ENCODE measurements at regions not wholly inside any gene's neighbourhood (a gene's known extent, or its start where the extent isn't known, plus 50 kb on each side); places are given as distances from the start of the nearest gene placed in this dataset.

- in situ Hi-C loops (cut with HindIII; ENCODE audit: low pct_unique_long_range_greater_than_20kb, low sequenced_read_pairs), result no loop called here
- no peak for DNase-seq (ENCODE audit: low read depth)
Measured at GRCh38 chr18:46405832-46406538, 251.0 kb downstream of the LOXHD1 start.

GRCh38 chr18:46406539-46406932, 250.5 kb downstream of the LOXHD1 start:
- in situ Hi-C loops (cut with HindIII; ENCODE audit: low pct_unique_long_range_greater_than_20kb, low sequenced_read_pairs), result no loop called here

GRCh38 chr18:46407486-46408166, 249.4 kb downstream of the LOXHD1 start:
- DNase-seq (ENCODE audit: low read depth), result no peak
- in situ Hi-C loops (cut with HindIII; ENCODE audit: low pct_unique_long_range_greater_than_20kb, low sequenced_read_pairs), result no loop called here

More at GRCh38 chr18:46406539-46406932, 250.5 kb downstream of the LOXHD1 start:
- no peak for DNase-seq (ENCODE audit: low read depth)

- DNase-seq (ENCODE audit: low read depth), result no peak
- in situ Hi-C loops (cut with HindIII; ENCODE audit: low pct_unique_long_range_greater_than_20kb, low sequenced_read_pairs), result no loop called here
Measured at GRCh38 chr18:46408334-46408987, 248.6 kb downstream of the LOXHD1 start.

- DNase-seq (ENCODE audit: low read depth), result no peak
- in situ Hi-C loops (cut with HindIII; ENCODE audit: low pct_unique_long_range_greater_than_20kb, low sequenced_read_pairs), result no loop called here
Measured at GRCh38 chr18:46411191-46411828, 245.7 kb downstream of the LOXHD1 start.

- DNase-seq (ENCODE audit: low read depth), result no peak
- in situ Hi-C loops (cut with HindIII; ENCODE audit: low pct_unique_long_range_greater_than_20kb, low sequenced_read_pairs), result no loop called here
Measured at GRCh38 chr18:46411867-46412690, 244.9 kb downstream of the LOXHD1 start.

- DNase-seq (ENCODE audit: low read depth), result no peak
- in situ Hi-C loops (cut with HindIII; ENCODE audit: low pct_unique_long_range_greater_than_20kb, low sequenced_read_pairs), result no loop called here
Measured at GRCh38 chr18:46412916-46413315, 244.1 kb downstream of the LOXHD1 start.

GRCh38 chr18:46413684-46414083, 243.3 kb downstream of the LOXHD1 start:
- in situ Hi-C loops (cut with HindIII; ENCODE audit: low pct_unique_long_range_greater_than_20kb, low sequenced_read_pairs), result no loop called here
- DNase-seq (ENCODE audit: low read depth), result no peak

GRCh38 chr18:46414863-46415262, 242.2 kb downstream of the LOXHD1 start:
- no peak for DNase-seq (ENCODE audit: low read depth)
- in situ Hi-C loops (cut with HindIII; ENCODE audit: low pct_unique_long_range_greater_than_20kb, low sequenced_read_pairs), result no loop called here

- no peak for DNase-seq (ENCODE audit: low read depth)
- in situ Hi-C loops (cut with HindIII; ENCODE audit: low pct_unique_long_range_greater_than_20kb, low sequenced_read_pairs), result no loop called here
Measured at GRCh38 chr18:46415532-46416252, 241.3 kb downstream of the LOXHD1 start.

GRCh38 chr18:46416706-46417638, 240.0 kb downstream of the LOXHD1 start:
- DNase-seq (ENCODE audit: low read depth), result peak; percentile 24
- in situ Hi-C loops (cut with HindIII; ENCODE audit: low pct_unique_long_range_greater_than_20kb, low sequenced_read_pairs), result no loop called here

GRCh38 chr18:46418663-46419260, 238.3 kb downstream of the LOXHD1 start:
- in situ Hi-C loops (cut with HindIII; ENCODE audit: low pct_unique_long_range_greater_than_20kb, low sequenced_read_pairs), result no loop called here
- DNase-seq (ENCODE audit: low read depth), result peak; percentile 30

GRCh38 chr18:46419391-46420141, 237.5 kb downstream of the LOXHD1 start:
- no peak for DNase-seq (ENCODE audit: low read depth)
- in situ Hi-C loops (cut with HindIII; ENCODE audit: low pct_unique_long_range_greater_than_20kb, low sequenced_read_pairs), result no loop called here

- DNase-seq (ENCODE audit: low read depth), result no peak
- in situ Hi-C loops (cut with HindIII; ENCODE audit: low pct_unique_long_range_greater_than_20kb, low sequenced_read_pairs), result no loop called here
Measured at GRCh38 chr18:46421973-46422551, 235.0 kb downstream of the LOXHD1 start.

GRCh38 chr18:46422552-46423055, 234.4 kb downstream of the LOXHD1 start:
- DNase-seq (ENCODE audit: low read depth), result no peak
- in situ Hi-C loops (cut with HindIII; ENCODE audit: low pct_unique_long_range_greater_than_20kb, low sequenced_read_pairs), result no loop called here
